HepG2 (cell line): ENCODE measurements at regions not wholly inside any gene's neighbourhood (a gene's known extent, or its start where the extent isn't known, plus 50 kb on each side); places are given as distances from the start of the nearest gene placed in this dataset.

Experiments used
- ATF1 ChIP-seq: IDR thresholded peaks from 2 replicates; pipeline ENCODE4 v1.6.1; 2016; ENCODE audit warnings: mild to moderate bottlenecking, control low read depth
- ATF2 ChIP-seq: sonication (generic); formaldehyde crosslinking; IDR thresholded peaks from 2 replicates; pipeline ENCODE4 v1.4.0; 2020; ENCODE audit warnings: missing genetic modification reagents
- GMEB1 ChIP-seq: sonication (generic); formaldehyde crosslinking; IDR thresholded peaks from 2 replicates; pipeline ENCODE4 v1.5.1; 2020; ENCODE audit warnings: missing genetic modification reagents, mild to moderate bottlenecking, borderline replicate concordance
- HIVEP1 ChIP-seq: sonication (generic); formaldehyde crosslinking; IDR thresholded peaks from 2 replicates; pipeline ENCODE4 v1.4.0; 2020; ENCODE audit warnings: mild to moderate bottlenecking, missing genetic modification reagents
- LBX2 ChIP-seq: sonication (generic); formaldehyde crosslinking; IDR thresholded peaks from 2 replicates; pipeline ENCODE4 v1.5.0; 2020; ENCODE audit warnings: missing genetic modification reagents, mild to moderate bottlenecking, borderline replicate concordance
- POLR2A ChIP-seq, 2 experiments: IDR thresholded peaks; 2 replicates each; pipeline ENCODE4 v1.6.1; 2011; ENCODE audit warnings: low read depth in 2 of 2, low read length in 2 of 2, mild to moderate bottlenecking in 1 of 2, moderate library complexity in 1 of 2; ENCODE audit not compliant: insufficient read depth in 1 of 2
- RARG ChIP-seq: sonication (generic); formaldehyde crosslinking; IDR thresholded peaks from 2 replicates; pipeline ENCODE4 v1.4.0; 2020; ENCODE audit warnings: low read depth, mild to moderate bottlenecking, missing genetic modification reagents
- RNF2 ChIP-seq: fragments of 450-650 bp; conservative IDR thresholded peaks from 2 replicates; pipeline ENCODE4 v1.6.1; 2016; ENCODE audit warnings: low read depth
- ZBTB33 ChIP-seq: sonication (generic); formaldehyde crosslinking; IDR thresholded peaks from 2 replicates; pipeline ENCODE4 v1.4.0; 2020; ENCODE audit warnings: missing genetic modification reagents
- ZFP41 ChIP-seq: sonication (generic); formaldehyde crosslinking; IDR thresholded peaks from 2 replicates; pipeline ENCODE4 v1.4.0; 2020; ENCODE audit warnings: mild to moderate bottlenecking, missing genetic modification reagents, borderline replicate concordance
- ZNF292 ChIP-seq: sonication (generic); formaldehyde crosslinking; IDR thresholded peaks from 2 replicates; pipeline ENCODE4 v1.8.1; 2022; ENCODE audit warnings: mild to moderate bottlenecking, low read depth, missing genetic modification reagents, borderline replicate concordance
- ZNF883 ChIP-seq: sonication (generic); formaldehyde crosslinking; IDR thresholded peaks from 2 replicates; pipeline ENCODE4 v1.5.1; 2020; ENCODE audit warnings: mild to moderate bottlenecking, missing genetic modification reagents; ENCODE audit errors: not compliant biosample characterization

GRCh38 chr21:20311234-20311787 is 686.9 kb upstream of the NCAM2 start:
- TF ChIP-seq ZFP41 (CRISPR knock-in tag) (no peak), GMEB1 (CRISPR knock-in tag) (no peak), HIVEP1 (CRISPR knock-in tag) (no peak), POLR2A (IDR thresholded peaks at IDR 0.05; ENCODE audit: insufficient read depth in 1 of 2, low read depth in 2 of 2, low read length in 2 of 2) (no peak), ATF1 (no peak), ATF2 (CRISPR knock-in tag) (no peak), ZBTB33 (CRISPR knock-in tag) (no peak), ZNF883 (CRISPR knock-in tag) (no peak), RARG (CRISPR knock-in tag) (no peak), LBX2 (CRISPR knock-in tag) (no peak), ZNF292 (no peak), RNF2 (no peak)
